Activated CD8-positive, alpha-beta memory T cell treated with anti-CD3 and anti-CD28 coated beads for 4 hours (primary cell): ENCODE measurements at regions not wholly inside any gene's neighbourhood (a gene's known extent, or its start where the extent isn't known, plus 50 kb on each side); places are given as distances from the start of the nearest gene placed in this dataset.

Source experiments
- DNase-seq, 2 donors: peaks; one replicate each; pipeline ENCODE4 v3.0.0-alpha.2; 2020; ENCODE audit warnings: low read depth in 2 of 2

GRCh38 chr9:109830545-109830944, 50.5 kb downstream of the PALM2AKAP2 start:
- DNase-seq, result no peak

DNA sequence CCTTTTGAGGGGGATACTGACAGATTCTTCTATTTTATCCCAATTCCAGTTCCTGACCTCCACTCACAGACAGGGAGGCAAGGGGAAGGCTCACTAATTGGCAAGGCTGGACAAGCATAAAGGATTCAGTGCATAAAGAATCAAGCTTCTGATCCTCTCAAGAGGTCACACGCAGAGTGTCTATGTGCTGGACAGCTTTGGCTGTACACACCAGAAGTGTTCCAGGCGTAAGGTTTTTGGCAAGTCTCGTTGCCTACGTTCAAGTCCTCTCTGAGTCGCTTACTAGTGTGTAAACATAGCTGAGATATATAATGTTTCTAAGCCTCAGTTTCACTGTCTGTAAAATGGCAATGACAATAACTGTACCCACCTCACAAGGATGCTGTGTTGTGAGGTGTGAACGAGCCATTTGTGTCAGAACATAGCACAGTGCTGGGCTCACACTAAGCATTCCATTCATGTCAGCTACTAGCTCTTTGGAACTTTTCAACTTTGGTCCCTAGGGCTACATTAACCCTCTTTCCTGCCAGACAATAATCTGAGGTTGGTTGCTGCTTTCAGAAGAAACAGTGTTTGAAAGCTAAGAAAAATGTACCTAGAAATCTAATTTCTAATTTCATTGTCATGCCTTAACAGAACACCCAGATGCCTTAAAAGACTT, 52.1 kb downstream of the PALM2AKAP2 start:
- no peak for DNase-seq

DNA sequence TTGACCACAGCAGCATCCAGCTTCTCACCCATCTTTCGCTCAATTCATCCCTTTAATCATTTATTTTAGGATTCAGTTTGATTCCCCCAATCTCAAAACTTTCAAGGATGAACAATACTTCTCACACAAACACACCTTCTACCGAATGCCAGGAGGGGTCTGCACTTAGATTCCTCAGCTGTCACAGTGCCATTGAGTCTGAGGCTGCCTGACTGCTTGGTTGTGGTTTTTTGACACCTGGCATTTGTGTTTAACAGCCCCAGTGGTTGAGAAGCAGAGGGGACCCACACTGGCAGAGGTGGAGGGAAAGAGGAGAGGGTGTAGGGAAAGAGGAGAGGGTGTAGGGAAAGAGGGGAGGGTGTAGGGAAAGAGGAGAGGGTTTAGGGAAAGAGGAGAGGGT, 54.9 kb downstream of the PALM2AKAP2 start:
- no peak for DNase-seq

DNA sequence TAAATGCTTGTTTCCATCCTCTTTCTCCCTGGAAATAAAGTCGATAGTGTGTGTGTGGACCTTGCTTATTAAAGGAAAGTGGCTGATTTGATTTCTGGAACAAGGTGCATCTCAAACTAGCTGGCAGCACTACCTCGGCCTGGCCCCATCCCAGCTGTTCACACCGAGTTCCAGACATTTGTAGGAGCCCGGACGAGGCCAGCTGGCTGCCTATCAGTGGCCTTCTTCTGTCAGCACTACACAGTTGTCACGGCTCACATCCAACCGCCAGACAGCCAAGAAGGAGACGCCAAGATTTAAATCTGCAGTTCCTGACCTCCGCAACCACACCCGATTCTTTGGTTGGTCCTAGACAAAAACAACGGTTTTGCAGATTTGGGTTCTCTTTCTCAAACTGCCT, 63.6 kb downstream of the PALM2AKAP2 start:
- no peak for DNase-seq

- no peak for DNase-seq
These were observed 65.2 kb downstream of the PALM2AKAP2 start for GRCh38 chr9:109845226-109845625.

DNA sequence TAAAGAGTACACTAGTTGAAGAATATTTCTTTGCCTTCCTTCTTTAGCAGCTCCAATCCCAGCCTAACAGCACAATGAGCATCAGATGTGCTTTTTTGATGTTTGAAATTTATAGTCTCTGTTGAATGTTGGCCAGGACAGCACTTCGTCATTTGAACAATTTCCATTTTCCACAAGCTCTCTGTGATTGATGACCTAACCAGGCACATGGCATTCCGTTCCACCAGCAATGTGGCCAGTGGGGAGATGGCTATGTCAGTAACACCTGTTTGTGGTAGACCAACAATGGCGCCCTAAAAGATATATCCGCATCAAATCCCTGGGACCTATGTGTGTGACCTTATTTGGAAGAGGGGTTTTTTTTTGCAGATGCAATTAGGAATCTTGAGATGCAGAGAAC, 66.8 kb downstream of the PALM2AKAP2 start:
- DNase-seq, result no peak

GRCh38 chr9:109852556-109852955, 72.6 kb downstream of the PALM2AKAP2 start:
- no peak for DNase-seq

GRCh38 chr9:109855540-109855939, 75.5 kb downstream of the PALM2AKAP2 start:
- no peak for DNase-seq

- DNase-seq, result no peak
These were observed 76.8 kb downstream of the PALM2AKAP2 start for GRCh38 chr9:109856785-109857184.

DNA sequence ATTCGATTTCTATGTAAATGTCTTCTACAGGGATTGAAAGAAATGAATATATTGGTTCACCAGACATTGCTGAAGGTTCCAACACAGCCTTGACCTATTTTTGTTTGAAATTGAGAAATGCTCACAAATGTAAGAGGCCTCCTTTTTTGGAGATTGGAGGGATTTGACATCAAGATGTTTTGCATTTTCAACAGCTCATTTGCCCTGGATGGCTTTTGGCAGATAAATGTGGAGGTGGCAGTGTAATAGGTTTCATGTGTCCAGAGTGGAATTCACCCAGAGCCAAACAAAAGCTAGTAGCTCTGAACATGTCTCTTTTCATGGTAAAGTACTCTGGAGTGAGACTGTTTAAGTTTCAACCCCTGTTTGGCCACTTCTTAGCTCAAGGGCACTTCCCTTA, 77.3 kb downstream of the PALM2AKAP2 start:
- DNase-seq, result no peak

DNA sequence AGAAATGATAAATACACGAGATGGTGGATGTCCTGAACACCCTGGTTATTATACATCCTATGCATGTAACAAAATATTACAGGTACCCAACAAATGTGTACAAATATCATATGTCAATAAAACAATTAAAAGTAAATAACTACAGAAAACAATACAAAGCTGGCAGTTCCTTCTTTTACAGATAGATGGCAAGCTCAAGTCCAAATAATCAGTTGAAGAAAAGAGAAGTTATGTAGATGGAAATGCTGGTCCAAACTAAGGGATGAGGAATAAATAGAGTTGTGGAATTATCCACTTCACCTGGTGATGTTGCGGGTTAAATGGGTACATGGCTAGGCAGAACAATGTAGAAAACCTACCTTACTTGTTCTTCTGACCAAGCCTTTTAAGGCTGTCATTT, 79.4 kb downstream of the PALM2AKAP2 start:
- no peak for DNase-seq

GRCh38 chr9:109860521-109860920, 80.5 kb downstream of the PALM2AKAP2 start:
- no peak for DNase-seq

DNA sequence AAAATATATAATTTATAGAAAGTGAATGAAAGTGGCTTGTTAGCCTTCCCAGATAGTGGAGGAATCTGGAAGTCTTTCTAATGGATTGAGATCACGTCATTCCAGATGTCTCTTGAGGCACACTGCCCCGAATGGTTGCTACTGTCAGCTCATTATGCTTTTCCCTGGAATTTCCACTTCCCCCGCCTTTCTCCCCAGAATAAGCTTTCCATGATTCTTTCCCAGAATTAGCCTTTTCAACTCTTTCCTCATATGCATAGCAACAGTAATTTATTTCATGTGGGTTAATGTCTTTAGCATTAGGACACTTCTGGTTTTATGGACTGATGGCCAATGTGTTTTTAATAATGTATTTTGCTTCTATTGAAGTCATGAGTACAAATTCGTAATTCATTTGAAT, 81.5 kb downstream of the PALM2AKAP2 start:
- DNase-seq, result no peak

DNA sequence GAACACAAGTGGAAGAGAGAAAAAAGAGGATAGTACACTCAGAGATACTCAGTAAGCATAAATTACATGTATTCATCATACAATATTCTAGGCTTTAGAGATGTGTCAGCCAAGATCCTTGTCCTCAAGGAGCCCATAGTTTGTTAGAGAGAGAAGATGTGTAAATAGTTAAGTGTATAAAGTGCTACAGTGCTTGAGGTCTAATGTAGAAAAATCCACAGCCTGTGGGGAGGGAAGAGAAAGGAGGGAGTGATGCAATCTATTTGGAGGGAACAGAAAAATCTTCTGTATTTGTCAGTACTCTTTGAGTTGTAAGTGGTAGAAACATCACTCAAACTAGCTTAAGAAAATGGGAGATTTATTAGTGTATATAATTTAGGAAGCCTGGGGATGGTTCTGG, 81.9 kb downstream of the PALM2AKAP2 start:
- DNase-seq, result no peak

- DNase-seq, result no peak
These were observed 82.5 kb downstream of the PALM2AKAP2 start for GRCh38 chr9:109862452-109862851.

DNA sequence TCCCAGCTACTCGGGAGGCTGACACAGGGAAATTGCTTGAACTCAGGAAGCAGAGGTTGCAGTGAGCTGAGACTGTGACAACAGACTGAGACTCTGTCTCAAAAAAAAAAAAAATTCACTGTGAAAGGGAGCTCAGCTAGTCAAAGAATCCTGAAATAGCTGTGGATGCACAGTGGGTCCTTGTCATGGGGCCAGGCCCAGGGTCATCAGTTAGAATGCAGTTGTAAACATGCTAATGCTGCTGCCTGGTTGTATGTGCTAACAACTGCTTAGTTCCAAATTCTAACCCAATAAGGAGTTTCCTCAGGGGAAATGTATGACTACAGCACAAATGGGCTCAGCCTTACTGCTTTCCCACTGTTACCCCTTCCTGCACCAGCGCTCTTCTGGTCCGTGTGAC, 84.0 kb downstream of the PALM2AKAP2 start:
- no peak for DNase-seq

- DNase-seq, result no peak
These were observed 85.5 kb downstream of the PALM2AKAP2 start for GRCh38 chr9:109865521-109865920.

DNA sequence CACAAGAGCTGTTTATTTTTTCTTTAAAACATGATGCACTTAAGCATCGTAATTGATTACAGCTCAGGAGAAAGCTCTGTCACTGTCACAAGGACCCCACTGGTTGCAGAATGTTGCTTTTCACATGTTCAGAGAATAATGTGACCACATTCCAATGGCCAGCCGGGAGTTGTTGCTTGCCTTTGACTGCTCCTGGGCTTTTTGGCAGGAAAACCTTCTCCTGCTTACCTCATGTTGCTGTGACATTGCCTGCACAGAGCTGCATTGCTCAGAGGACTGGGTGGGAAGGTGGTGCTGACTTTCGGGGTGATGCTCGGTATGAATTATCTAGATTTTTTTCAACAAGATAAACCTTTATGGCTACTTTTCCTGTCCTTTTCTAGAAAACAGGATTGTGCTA, 88.2 kb downstream of the PALM2AKAP2 start:
- DNase-seq, result no peak

- DNase-seq, result no peak
These were observed 88.7 kb downstream of the PALM2AKAP2 start for GRCh38 chr9:109868722-109869121.

- no peak for DNase-seq
These were observed 90.4 kb downstream of the PALM2AKAP2 start for GRCh38 chr9:109870365-109870764.

GRCh38 chr9:109872901-109873300, 92.9 kb downstream of the PALM2AKAP2 start:
- DNase-seq, result no peak

GRCh38 chr9:109875495-109876129, 95.6 kb downstream of the PALM2AKAP2 start:
- DNase-seq, result no peak

DNA sequence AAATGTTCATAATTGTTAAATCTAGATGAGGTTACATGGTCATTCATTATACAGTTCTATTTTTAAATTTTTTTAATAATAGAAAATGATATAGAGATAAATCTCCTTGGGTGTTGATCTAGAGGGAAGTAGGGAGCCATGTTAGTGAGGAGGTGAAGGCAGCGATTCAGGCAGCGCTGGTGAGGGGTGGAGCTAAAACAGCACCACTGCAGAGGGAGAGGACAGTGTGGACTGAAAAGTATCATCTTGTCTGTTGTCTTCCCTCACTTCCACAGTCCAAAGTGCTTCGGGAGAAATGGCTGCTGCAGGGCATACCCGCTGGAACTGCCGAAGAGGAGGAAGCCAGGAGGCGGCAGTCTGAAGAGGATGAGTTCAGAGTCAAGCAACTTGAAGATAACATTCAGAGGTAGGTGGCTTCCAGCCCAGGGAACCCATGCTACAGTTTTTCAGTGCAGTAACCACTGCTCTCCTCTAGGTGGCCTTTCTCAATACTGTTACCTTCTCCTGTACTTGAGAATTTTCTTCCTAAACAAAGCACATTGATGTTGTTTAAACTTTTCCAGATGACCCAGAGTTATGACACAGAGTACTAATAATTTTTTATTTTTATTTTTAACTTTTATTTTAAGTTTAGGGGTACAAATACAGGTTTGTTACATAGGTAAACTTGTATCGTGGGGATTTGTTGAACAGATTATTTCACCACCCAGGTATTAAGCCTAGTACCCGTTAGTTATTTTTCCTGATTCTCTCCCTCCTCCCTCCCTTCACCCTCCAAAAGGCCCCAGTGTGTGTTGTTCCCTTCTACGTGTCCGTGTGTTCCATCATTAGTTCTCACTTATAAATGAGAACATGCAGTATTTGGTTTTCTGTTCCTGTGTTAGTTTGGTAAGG, 100.5 kb downstream of the PALM2AKAP2 start:
- no peak for DNase-seq
